ENCODE measurements at regions not wholly inside any gene's neighbourhood (a gene's known extent, or its start where the extent isn't known, plus 50 kb on each side); places are given as distances from the start of the nearest gene placed in this dataset.

- Histone ChIP-seq H4K8ac (ENCODE audit: low read depth in 2 of 2, low read length in 2 of 2) (no peak overlapping the region), H3K56ac (ENCODE audit: extremely low read depth, insufficient read depth, low read length) (no peak overlapping the region), H3K79me1 (ENCODE audit: low read depth in 1 of 2, low read length in 2 of 2) (no peaks in the 10 kb centered on the region), H3K9ac (ENCODE audit: low read depth, low read length) (no peak overlapping the region), H3K27me3 (ENCODE audit: control insufficient read depth, insufficient read depth, low read length) (peaks cover 6% of the 10 kb centered on the region; the same call in 1 of the 2 replicates), H2BK5ac (ENCODE audit: low read depth, low read length, poor library complexity, severe bottlenecking) (no peak overlapping the region), H3K18ac (ENCODE audit: low read depth, low read length) (no peak overlapping the region), H3K9me1 (ENCODE audit: insufficient read depth, low read length) (no peaks in the 10 kb centered on the region), H3K4me1 (ENCODE audit: control insufficient read depth, insufficient read depth, low read length) (no peaks in the 10 kb centered on the region), H2BK20ac (ENCODE audit: low read depth, low read length) (no peak overlapping the region), H3K23ac (ENCODE audit: low read depth, low read length) (no peak overlapping the region), H3K4me3 (ENCODE audit: insufficient read depth, low read depth, low read length) (no peak overlapping the region), H3K27ac (ENCODE audit: insufficient read depth, low read length) (no peak overlapping the region), H2BK15ac (ENCODE audit: low read depth, low read length) (no peak overlapping the region), H4K5ac (ENCODE audit: low read depth, low read length) (no peak overlapping the region), H4K20me1 (ENCODE audit: insufficient read depth, low read length) (no peaks in the 10 kb centered on the region), H4K91ac (ENCODE audit: insufficient read depth, low read depth, low read length) (no peak overlapping the region), H2AFZ (replicated peaks; ENCODE audit: low read length, poor library complexity) (no peak overlapping the region), H3K14ac (replicated peaks; ENCODE audit: low read depth, low read length) (no peak overlapping the region), H3K4ac (ENCODE audit: low read depth, low read length) (no peak overlapping the region), H2AK5ac (ENCODE audit: low read depth, low read length) (no peak overlapping the region), H2AK9ac (replicated peaks; ENCODE audit: low read depth, low read length, poor library complexity) (no peak overlapping the region), H3K36me3 (ENCODE audit: control insufficient read depth, insufficient read depth, low read length) (no peaks in the 10 kb centered on the region), H3K9me3 (ENCODE audit: control insufficient read depth, insufficient read depth, low read length) (peaks cover 6% of the 10 kb centered on the region; the same call in 1 of the 2 replicates), H3K4me2 (ENCODE audit: low read depth, low read length) (no peak overlapping the region), H2BK120ac (ENCODE audit: low read depth, low read length) (no peak overlapping the region)
- TF ChIP-seq, protein P1, sequence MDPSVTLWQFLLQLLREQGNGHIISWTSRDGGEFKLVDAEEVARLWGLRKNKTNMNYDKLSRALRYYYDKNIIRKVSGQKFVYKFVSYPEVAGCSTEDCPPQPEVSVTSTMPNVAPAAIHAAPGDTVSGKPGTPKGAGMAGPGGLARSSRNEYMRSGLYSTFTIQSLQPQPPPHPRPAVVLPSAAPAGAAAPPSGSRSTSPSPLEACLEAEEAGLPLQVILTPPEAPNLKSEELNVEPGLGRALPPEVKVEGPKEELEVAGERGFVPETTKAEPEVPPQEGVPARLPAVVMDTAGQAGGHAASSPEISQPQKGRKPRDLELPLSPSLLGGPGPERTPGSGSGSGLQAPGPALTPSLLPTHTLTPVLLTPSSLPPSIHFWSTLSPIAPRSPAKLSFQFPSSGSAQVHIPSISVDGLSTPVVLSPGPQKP (IDR thresholded peaks at IDR 0.05; ENCODE audit: borderline replicate concordance, low read depth, low read length) = no peak
- TF ChIP-seq BHLHE40 (IDR thresholded peaks at IDR 0.05; ENCODE audit: low read depth, low read length) (no peak), SMC3 (IDR thresholded peaks at IDR 0.05; ENCODE audit: low read depth, low read length) (no peak), RCOR1 (IDR thresholded peaks at IDR 0.05; ENCODE audit: insufficient replicate concordance, low read length) (no peak), CEBPB (IDR thresholded peaks at IDR 0.05; ENCODE audit: low read depth, low read length) (no peak), RFX5 (IDR thresholded peaks at IDR 0.05; ENCODE audit: low read depth, low read length) (no peak), RAD21 (IDR thresholded peaks at IDR 0.05; ENCODE audit: low read length) (no peak), POLR2A (IDR thresholded peaks at IDR 0.05; ENCODE audit: low read depth, low read length) (no peak), FOS (IDR thresholded peaks at IDR 0.05; ENCODE audit: low read depth, low read length) (no peak), USF2 (IDR thresholded peaks at IDR 0.05; ENCODE audit: low read depth, low read length) (no peak), NFE2L2 (IDR thresholded peaks at IDR 0.05; ENCODE audit: low read depth, low read length) (no peak), CTCF (conservative IDR thresholded peaks at IDR 0.05; ENCODE audit: low read depth, low read length) (no peak), MAFK (IDR thresholded peaks at IDR 0.05; ENCODE audit: low read depth, low read length) (no peak), MAZ (IDR thresholded peaks at IDR 0.05; ENCODE audit: borderline replicate concordance, low read depth, low read length) (no peak), CHD1 (IDR thresholded peaks at IDR 0.05; ENCODE audit: low read depth, low read length) (no peak), MXI1 (IDR thresholded peaks at IDR 0.05; ENCODE audit: borderline replicate concordance, low read depth, low read length) (no peak)
- in situ Hi-C loops (cut with MboI; ENCODE audit: low sequenced_read_pairs) (no loop called here), dilution Hi-C loops (cut with HindIII; ENCODE audit: low sequenced_read_pairs, unreplicated experiment) (no loop called here), intact Hi-C loops (cut with micrococcal nuclease) (no loop called here)
- POLR2A ChIA-PET (ENCODE audit: unreplicated experiment) = no interaction called here
- WGBS, 2 experiments (ENCODE audit: extremely low coverage in 2 of 2, insufficient read length in 1 of 2) = 60% methylated on average over 2 of the region's 16 CpGs; no CpG with 5 or more reads in 1 of the 2 experiments
- BruUV-seq (replicated peaks) = no TSS peak
- no peak for ATAC-seq (ENCODE audit: low read depth)
- no peak for DNase-seq
- CTCF ChIA-PET = interaction anchor here (0.7 kb wide), 1 partner anchor 13 kb away, joined by 3 read pairs; no protein-coding TSS in a partner anchor
These were observed 188.2 kb upstream of the DIO3 start for GRCh38 chr14:101372894-101373620.
